Spleen (tissue), 11 donors: ENCODE measurements at regions not wholly inside any gene's neighbourhood (a gene's known extent, or its start where the extent isn't known, plus 50 kb on each side); places are given as distances from the start of the nearest gene placed in this dataset.

ENCODE experiments used
- DNase-seq: peaks from one replicate; pipeline ENCODE4 v3.0.0-alpha.2; 2020
- H3K27ac ChIP-seq, 8 donors: fragments of 200-600 bp; sonication (generic) in 7 of 8; 1 replicate in 4 of 8; 2 replicates in 4 of 8; pipeline versions ENCODE4 v1.5.0 to v1.8.0; 2016 to 2021; ENCODE audit warnings: inconsistent platforms in 4 of 8, mild to moderate bottlenecking in 4 of 8, moderate library complexity in 1 of 8
- H3K27me3 ChIP-seq, 7 donors: fragments of 200-600 bp; sonication (generic) in 6 of 7; replicated peaks in 1 of 7; 1 replicate in 4 of 7; 2 replicates in 3 of 7; pipeline versions ENCODE4 v1.5.0 to v1.8.0; 2016 to 2021; ENCODE audit warnings: inconsistent platforms in 3 of 7, mild to moderate bottlenecking in 1 of 7
- H3K36me3 ChIP-seq, 6 donors: fragments of 200-600 bp; sonication (generic) in 5 of 6; 1 replicate in 4 of 6; 2 replicates in 2 of 6; pipeline versions ENCODE4 v1.5.0 to v1.8.0; 2016 to 2021; ENCODE audit warnings: inconsistent platforms in 2 of 6
- H3K4me1 ChIP-seq, 6 donors: fragments of 200-600 bp; sonication (generic) in 5 of 6; 1 replicate in 3 of 6; 2 replicates in 3 of 6; pipeline versions ENCODE4 v1.5.0 to v1.8.0; 2016 to 2021; ENCODE audit warnings: inconsistent platforms in 3 of 6
- H3K4me3 ChIP-seq, 8 donors: fragments of 200-600 bp; sonication (generic) in 7 of 8; 1 replicate in 4 of 8; 2 replicates in 4 of 8; pipeline versions ENCODE4 v1.5.0 to v1.8.0; 2016 to 2021; ENCODE audit warnings: inconsistent platforms in 4 of 8, mild to moderate bottlenecking in 4 of 8, moderate library complexity in 2 of 8
- H3K9me3 ChIP-seq, 8 donors: fragments of 200-600 bp; sonication (generic) in 7 of 8; 1 replicate in 4 of 8; 2 replicates in 4 of 8; pipeline versions ENCODE4 v1.5.0 to v1.8.0; 2016 to 2021; ENCODE audit warnings: inconsistent platforms in 4 of 8
- POLR2A ChIP-seq, 3 donors: fragments of 450-650 bp; IDR thresholded peaks; one replicate each; pipeline ENCODE4 v1.5.1; 2017; ENCODE audit warnings: antibody characterized with exemption in 3 of 3, mild to moderate bottlenecking in 1 of 3
- POLR2AphosphoS5 ChIP-seq, 3 donors: sonication (generic); formaldehyde crosslinking; IDR thresholded peaks; one replicate each; pipeline ENCODE4 v1.5.1; 2017; ENCODE audit warnings: antibody characterized with exemption in 3 of 3
- WGBS, 5 donors: extraction: QIAGEN DNeasy Blood & Tissue Kit in 3 of 5; methylation state at CpG; one replicate each; pipeline versions ENCODE4 v1.1.5 to v1.1.7; 2013 to 2018; 5-methylcytosine and 5-hydroxymethylcytosine counted together
- intact Hi-C: fragments of 100-400 bp; cut with DNase I; formaldehyde crosslinking; loops from one replicate; pipeline ENCODE4 v1.15.0; 2023; ENCODE audit warnings: low total_unique reads
- TF ChIP-seq, protein P1 (sequence below), 11 experiments: fragments of 200-600 bp in 7 of 11; fragments of 450-650 bp in 4 of 11; sonication (generic) in 4 of 11; IDR thresholded peaks in 8 of 11; conservative IDR thresholded peaks in 3 of 11; 1 replicate in 7 of 11; 2 replicates in 4 of 11; pipeline versions ENCODE4 v1.4.0 to v1.8.0; 2016 to 2021; ENCODE audit warnings: antibody characterized with exemption in 11 of 11, inconsistent platforms in 4 of 11, mild to moderate bottlenecking in 1 of 11
- donor health status: healthy with polysubstance abuse.
- donor health status: DM: no; HTN: no; CAD: no; lungs with moderate emphysema.
- donor health status: DM: no; HTN: no; CAD: no.
- donor health status: Bipolar disorder and iron deficiency.
- donor health status: healthy.
- donor health status: DM: no; HTN: no; CAD: no.
- donor health status: DM: yes; HTN: yes; CAD: no.

DNA sequence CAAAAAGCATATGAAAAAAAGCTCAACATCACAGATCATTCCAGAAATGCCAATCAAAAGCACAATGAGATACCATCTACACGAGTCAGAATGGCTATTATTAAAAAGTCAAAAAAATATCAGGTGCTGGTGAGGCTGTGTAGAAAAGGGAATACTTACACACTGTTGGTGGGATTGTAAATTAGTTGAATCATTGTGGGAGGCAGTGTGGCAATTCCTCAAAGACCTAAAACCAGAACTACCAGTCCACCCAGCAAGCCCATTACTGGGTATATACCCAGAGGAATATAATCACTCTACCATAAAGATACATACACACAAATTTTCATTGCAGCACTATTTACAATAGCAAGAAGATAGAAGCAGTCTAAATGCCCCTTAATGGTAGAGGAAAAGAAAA, 529.9 kb downstream of the SLITRK1 start:
- Histone ChIP-seq H3K27me3 (no peaks in the 10 kb centered on the region), H3K36me3 (no peaks in the 10 kb centered on the region), H3K27ac (no peak overlapping the region), H3K9me3 (peaks cover 0 to 4% (median 0%) of the 10 kb centered on the region in 8 donors), H3K4me1 (no peaks in the 10 kb centered on the region), H3K4me3 (no peak overlapping the region)
- intact Hi-C loops = no loop called here
- 55 to 73% (median 65%) methylated on average over 1 of the region's 1 CpG for WGBS, 5 donors
- TF ChIP-seq POLR2AphosphoS5 (IDR thresholded peaks at IDR 0.05) (no peak), POLR2A (IDR thresholded peaks at IDR 0.05) (no peak)
- TF ChIP-seq, protein P1, sequence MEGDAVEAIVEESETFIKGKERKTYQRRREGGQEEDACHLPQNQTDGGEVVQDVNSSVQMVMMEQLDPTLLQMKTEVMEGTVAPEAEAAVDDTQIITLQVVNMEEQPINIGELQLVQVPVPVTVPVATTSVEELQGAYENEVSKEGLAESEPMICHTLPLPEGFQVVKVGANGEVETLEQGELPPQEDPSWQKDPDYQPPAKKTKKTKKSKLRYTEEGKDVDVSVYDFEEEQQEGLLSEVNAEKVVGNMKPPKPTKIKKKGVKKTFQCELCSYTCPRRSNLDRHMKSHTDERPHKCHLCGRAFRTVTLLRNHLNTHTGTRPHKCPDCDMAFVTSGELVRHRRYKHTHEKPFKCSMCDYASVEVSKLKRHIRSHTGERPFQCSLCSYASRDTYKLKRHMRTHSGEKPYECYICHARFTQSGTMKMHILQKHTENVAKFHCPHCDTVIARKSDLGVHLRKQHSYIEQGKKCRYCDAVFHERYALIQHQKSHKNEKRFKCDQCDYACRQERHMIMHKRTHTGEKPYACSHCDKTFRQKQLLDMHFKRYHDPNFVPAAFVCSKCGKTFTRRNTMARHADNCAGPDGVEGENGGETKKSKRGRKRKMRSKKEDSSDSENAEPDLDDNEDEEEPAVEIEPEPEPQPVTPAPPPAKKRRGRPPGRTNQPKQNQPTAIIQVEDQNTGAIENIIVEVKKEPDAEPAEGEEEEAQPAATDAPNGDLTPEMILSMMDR (IDR thresholded peaks at IDR 0.05 in 8 of 11, conservative IDR thresholded peaks at IDR 0.05 in 3 of 11) = no peak
- no peak for DNase-seq

DNA sequence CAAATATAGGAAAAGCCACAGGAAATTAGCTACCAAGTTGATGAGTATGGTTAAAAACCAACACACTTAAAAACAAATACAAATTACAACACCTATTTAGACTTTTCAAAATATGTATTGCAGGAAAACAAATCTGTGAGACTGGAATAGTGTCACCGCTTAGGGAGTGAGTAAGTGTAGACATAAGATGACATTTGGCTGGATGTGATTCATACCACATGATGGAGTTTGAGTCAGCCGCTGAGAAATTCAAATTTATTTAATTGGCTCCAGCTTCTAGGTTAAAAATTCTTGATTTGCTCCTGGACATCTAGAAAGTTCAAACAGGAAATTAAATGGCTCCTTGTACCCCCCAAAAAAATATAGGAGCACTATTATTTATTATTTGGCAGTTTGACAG, 531.7 kb downstream of the SLITRK1 start:
- peaks cover 0 to 4% (median 0%) of the 10 kb centered on the region in 8 donors for H3K9me3 ChIP-seq
- 88 to 93% (median 90%) methylated on average over 2 of the region's 2 CpGs for WGBS, 5 donors
- no peaks in the 10 kb centered on the region for H3K27me3 ChIP-seq
- intact Hi-C loops = no loop called here
- H3K4me1 ChIP-seq = no peaks in the 10 kb centered on the region
- TF ChIP-seq, protein P1 (IDR thresholded peaks at IDR 0.05 in 8 of 11, conservative IDR thresholded peaks at IDR 0.05 in 3 of 11) = no peak
- TF ChIP-seq POLR2A (IDR thresholded peaks at IDR 0.05) (no peak), POLR2AphosphoS5 (IDR thresholded peaks at IDR 0.05) (no peak)
- DNase-seq = no peak
- H3K27ac ChIP-seq = no peak overlapping the region
- no peak overlapping the region for H3K4me3 ChIP-seq
- H3K36me3 ChIP-seq = no peaks in the 10 kb centered on the region

DNA sequence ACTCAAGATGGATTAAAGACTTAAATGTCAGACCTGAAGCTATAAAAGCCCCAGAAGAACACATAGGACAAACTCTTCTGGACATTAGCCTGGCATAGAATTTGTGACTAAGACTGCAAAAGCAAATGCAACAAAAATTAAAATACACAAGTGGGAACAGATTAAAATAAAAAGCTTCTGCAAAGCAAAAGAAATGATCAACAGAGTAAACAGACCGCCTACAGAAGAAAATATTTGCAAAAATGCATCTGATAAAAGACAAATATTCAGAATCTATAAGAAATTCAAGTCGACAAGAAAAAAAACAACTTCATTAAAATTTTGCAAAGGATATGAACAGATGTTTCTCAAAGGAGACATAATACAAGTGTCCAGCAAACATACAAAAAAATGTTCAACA, 537.8 kb downstream of the SLITRK1 start:
- Histone ChIP-seq H3K36me3 (no peaks in the 10 kb centered on the region), H3K27ac (no peak overlapping the region), H3K4me3 (no peak overlapping the region), H3K4me1 (no peaks in the 10 kb centered on the region), H3K27me3 (no peaks in the 10 kb centered on the region), H3K9me3 (peaks cover 0 to 27% (median 7%) of the 10 kb centered on the region in 8 donors)
- no peak for TF ChIP-seq POLR2A (IDR thresholded peaks at IDR 0.05)
- TF ChIP-seq POLR2AphosphoS5 (IDR thresholded peaks at IDR 0.05) = no peak
- TF ChIP-seq, protein P1 (IDR thresholded peaks at IDR 0.05 in 8 of 11, conservative IDR thresholded peaks at IDR 0.05 in 3 of 11) = no peak
- 72 to 93% (median 85%) methylated on average over 2 of the region's 2 CpGs for WGBS, 5 donors
- intact Hi-C loops = no loop called here
- no peak for DNase-seq

DNA sequence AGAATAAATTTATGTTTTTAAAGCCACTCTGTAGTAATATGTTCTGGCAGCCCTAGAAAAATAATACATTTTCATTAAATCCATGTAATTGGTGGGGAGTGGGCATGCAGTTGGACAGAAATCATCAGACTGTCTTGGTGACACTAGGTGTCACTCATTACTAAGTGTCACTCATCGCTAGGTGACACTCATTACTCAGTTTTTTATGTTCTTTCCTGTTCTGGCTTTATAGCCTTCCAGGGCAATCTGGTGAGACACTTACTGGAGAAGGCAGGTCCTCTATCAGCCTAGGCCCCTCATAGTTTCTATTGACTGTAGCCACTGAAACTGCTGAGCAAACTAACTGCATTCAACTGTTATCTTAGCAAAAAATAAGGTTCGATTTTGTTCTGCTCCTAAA, 542.1 kb downstream of the SLITRK1 start:
- peaks cover 0 to 23% (median 6%) of the 10 kb centered on the region in 8 donors for H3K9me3 ChIP-seq
- H3K4me3 ChIP-seq = no peak overlapping the region
- no peaks in the 10 kb centered on the region for H3K4me1 ChIP-seq
- no peaks in the 10 kb centered on the region for H3K27me3 ChIP-seq
- intact Hi-C loops = no loop called here
- no peak for DNase-seq
- H3K36me3 ChIP-seq = no peaks in the 10 kb centered on the region
- no peak overlapping the region for H3K27ac ChIP-seq
- no peak for TF ChIP-seq POLR2A (IDR thresholded peaks at IDR 0.05)
- TF ChIP-seq, protein P1 (IDR thresholded peaks at IDR 0.05 in 8 of 11, conservative IDR thresholded peaks at IDR 0.05 in 3 of 11) = no peak
- no peak for TF ChIP-seq POLR2AphosphoS5 (IDR thresholded peaks at IDR 0.05)
- 72 to 90% (median 77%) methylated on average over 2 of the region's 2 CpGs for WGBS, 5 donors
